ENCODE measurements at regions not wholly inside any gene's neighbourhood (a gene's known extent, or its start where the extent isn't known, plus 50 kb on each side); places are given as distances from the start of the nearest gene placed in this dataset.

GRCh38 chr10:85318809-85319807 is 990.7 kb downstream of the CCSER2 start:
- H4K8ac ChIP-seq (ENCODE audit: low read depth in 2 of 2, low read length in 2 of 2) = no peak overlapping the region
- H2BK15ac ChIP-seq (ENCODE audit: low read depth, low read length) = no peak overlapping the region
- H2AK9ac ChIP-seq (replicated peaks; ENCODE audit: low read depth, low read length, poor library complexity) = no peak overlapping the region
- H3K9ac ChIP-seq (ENCODE audit: low read depth, low read length) = no peak overlapping the region
- H3K4ac ChIP-seq (ENCODE audit: low read depth, low read length) = no peak overlapping the region
- CTCF ChIA-PET = no interaction called here
- no peaks in the 10 kb centered on the region for H3K36me3 ChIP-seq (ENCODE audit: control insufficient read depth, insufficient read depth, low read length)
- H3K4me2 ChIP-seq (ENCODE audit: low read depth, low read length) = no peak overlapping the region
- intact Hi-C loops (cut with micrococcal nuclease) = no loop called here
- ATAC-seq (ENCODE audit: low read depth) (no peak), DNase-seq (no peak)
- no peak overlapping the region for H3K18ac ChIP-seq (ENCODE audit: low read depth, low read length)
- no peak overlapping the region for H2BK5ac ChIP-seq (ENCODE audit: low read depth, low read length, poor library complexity, severe bottlenecking)
- no peaks in the 10 kb centered on the region for H3K4me1 ChIP-seq (ENCODE audit: control insufficient read depth, insufficient read depth, low read length)
- H3K79me1 ChIP-seq (ENCODE audit: low read depth in 1 of 2, low read length in 2 of 2) = no peaks in the 10 kb centered on the region
- H3K9me1 ChIP-seq (ENCODE audit: insufficient read depth, low read length) = no peaks in the 10 kb centered on the region
- H2BK20ac ChIP-seq (ENCODE audit: low read depth, low read length) = no peak overlapping the region
- H3K56ac ChIP-seq (ENCODE audit: extremely low read depth, insufficient read depth, low read length) = no peak overlapping the region
- no peaks in the 10 kb centered on the region for H3K27me3 ChIP-seq (ENCODE audit: control insufficient read depth, insufficient read depth, low read length)
- WGBS, 2 experiments (ENCODE audit: extremely low coverage in 2 of 2, insufficient read length in 1 of 2) = 0% methylated on average over 1 of the region's 9 CpGs; no CpG with 5 or more reads in 1 of the 2 experiments
- H4K20me1 ChIP-seq (ENCODE audit: insufficient read depth, low read length) = no peaks in the 10 kb centered on the region
- H3K4me3 ChIP-seq (ENCODE audit: insufficient read depth, low read depth, low read length) = no peak overlapping the region
- H3K27ac ChIP-seq (ENCODE audit: insufficient read depth, low read length) = no peak overlapping the region
- no peak overlapping the region for H2AK5ac ChIP-seq (ENCODE audit: low read depth, low read length)
- TF ChIP-seq RAD21 (IDR thresholded peaks at IDR 0.05; ENCODE audit: low read length) = no peak
- no peak for TF ChIP-seq POLR2A (IDR thresholded peaks at IDR 0.05; ENCODE audit: low read depth, low read length)
- BruUV-seq (replicated peaks) = no TSS peak
- H3K9me3 ChIP-seq (ENCODE audit: control insufficient read depth, insufficient read depth, low read length) = peaks cover 28% of the 10 kb centered on the region
- no peak overlapping the region for H4K5ac ChIP-seq (ENCODE audit: low read depth, low read length)
- dilution Hi-C loops (cut with HindIII; ENCODE audit: low sequenced_read_pairs, unreplicated experiment) = no loop called here
- no peak overlapping the region for H2AFZ ChIP-seq (replicated peaks; ENCODE audit: low read length, poor library complexity)
- no peak overlapping the region for H2BK120ac ChIP-seq (ENCODE audit: low read depth, low read length)
- H3K23ac ChIP-seq (ENCODE audit: low read depth, low read length) = no peak overlapping the region
- no peak overlapping the region for H4K91ac ChIP-seq (ENCODE audit: insufficient read depth, low read depth, low read length)
- in situ Hi-C loops (cut with MboI; ENCODE audit: low sequenced_read_pairs) = no loop called here
- POLR2A ChIA-PET (ENCODE audit: unreplicated experiment) = no interaction called here
- H3K14ac ChIP-seq (replicated peaks; ENCODE audit: low read depth, low read length) = no peak overlapping the region
